HG03139 (cell line): ENCODE measurements at regions not wholly inside any gene's neighbourhood (a gene's known extent, or its start where the extent isn't known, plus 50 kb on each side); places are given as distances from the start of the nearest gene placed in this dataset.

Experiments used
- ATAC-seq: cut with Tn5 transposase; IDR thresholded peaks from one replicate; pipeline ENCODE4 v1.9.1; 2021; ENCODE audit not compliant: unreplicated experiment

GRCh38 chr4:35250761-35251160 is 993.6 kb downstream of the ARAP2 start:
- ATAC-seq, result no peak

- no peak for ATAC-seq
These were observed 992.2 kb downstream of the ARAP2 start for GRCh38 chr4:35252071-35252470.

GRCh38 chr4:35252866-35253265 is 991.4 kb downstream of the ARAP2 start:
- ATAC-seq, result no peak

- ATAC-seq, result no peak
These were observed 991.0 kb downstream of the ARAP2 start for GRCh38 chr4:35253331-35253730.

- no peak for ATAC-seq
These were observed 957.9 kb downstream of the ARAP2 start for GRCh38 chr4:35286434-35286833.

GRCh38 chr4:35300996-35301774 is 943.1 kb downstream of the ARAP2 start:
- ATAC-seq, result no peak

GRCh38 chr4:35315419-35315818 is 928.9 kb downstream of the ARAP2 start:
- no peak for ATAC-seq

GRCh38 chr4:35325908-35326453 is 918.3 kb downstream of the ARAP2 start:
- ATAC-seq, result no peak

GRCh38 chr4:35342833-35343232 is 901.5 kb downstream of the ARAP2 start:
- no peak for ATAC-seq

GRCh38 chr4:35347276-35347675 is 897.0 kb downstream of the ARAP2 start:
- ATAC-seq, result no peak

- no peak for ATAC-seq
These were observed 886.2 kb downstream of the ARAP2 start for GRCh38 chr4:35358001-35358584.

- ATAC-seq, result no peak
These were observed 879.9 kb downstream of the ARAP2 start for GRCh38 chr4:35364321-35364870.

GRCh38 chr4:35365186-35365585 is 879.1 kb downstream of the ARAP2 start:
- ATAC-seq, result no peak

GRCh38 chr4:35399912-35400311 is 844.4 kb downstream of the ARAP2 start:
- no peak for ATAC-seq

- no peak for ATAC-seq
These were observed 821.2 kb downstream of the ARAP2 start for GRCh38 chr4:35423104-35423503.

GRCh38 chr4:35447474-35447873 is 796.8 kb downstream of the ARAP2 start:
- ATAC-seq, result no peak

GRCh38 chr4:35459045-35459444 is 785.3 kb downstream of the ARAP2 start:
- no peak for ATAC-seq

- ATAC-seq, result no peak
These were observed 782.2 kb downstream of the ARAP2 start for GRCh38 chr4:35461931-35462659.

GRCh38 chr4:35463251-35463952 is 780.9 kb downstream of the ARAP2 start:
- no peak for ATAC-seq

GRCh38 chr4:35464964-35465528 is 779.3 kb downstream of the ARAP2 start:
- no peak for ATAC-seq

GRCh38 chr4:35491093-35491492 is 753.2 kb downstream of the ARAP2 start:
- ATAC-seq, result no peak
